AG08396 (cell line): ENCODE measurements at regions not wholly inside any gene's neighbourhood (a gene's known extent, or its start where the extent isn't known, plus 50 kb on each side); places are given as distances from the start of the nearest gene placed in this dataset.
"Not testable (repeated sequence)": the region's sequence is repeated elsewhere in the genome, so short reads cannot be mapped to it uniquely, and the experiment has no call there.

ENCODE experiments used
- DNase-seq: peaks from one replicate; pipeline ENCODE4 v3.0.0; 2012; ENCODE audit warnings: low spot score, mixed read lengths

- DNase-seq = not testable (repeated sequence)
Observed at GRCh38 chr9:78172610-78173009, 63.3 kb upstream of the CEP78 start.

- DNase-seq = no peak
Observed at GRCh38 chr9:78171651-78172050, 64.2 kb upstream of the CEP78 start.

- DNase-seq = no peak
Observed at GRCh38 chr9:78169125-78169524, 66.8 kb upstream of the CEP78 start.

- DNase-seq = no peak
Observed at GRCh38 chr9:78167356-78167755, 68.5 kb upstream of the CEP78 start.

GRCh38 chr9:78163834-78164233 lies 72.0 kb upstream of the CEP78 start:
- DNase-seq = no peak

GRCh38 chr9:78158286-78158685 lies 77.6 kb upstream of the CEP78 start:
- DNase-seq = no peak

- DNase-seq = no peak
Observed at GRCh38 chr9:78150983-78151356, 84.9 kb upstream of the CEP78 start.

- DNase-seq = no peak
Observed at GRCh38 chr9:78150312-78150982, 85.4 kb upstream of the CEP78 start.

GRCh38 chr9:78149702-78150291 lies 86.1 kb upstream of the CEP78 start:
- no peak for DNase-seq

- no peak for DNase-seq
Observed at GRCh38 chr9:78146241-78146640, 89.6 kb upstream of the CEP78 start.

- no peak for DNase-seq
Observed at GRCh38 chr9:78144663-78145377, 91.1 kb upstream of the CEP78 start.

- no peak for DNase-seq
Observed at GRCh38 chr9:78144008-78144381, 91.9 kb upstream of the CEP78 start.

GRCh38 chr9:78143281-78144007 lies 92.4 kb upstream of the CEP78 start:
- DNase-seq = no peak

- DNase-seq = not testable (repeated sequence)
Observed at GRCh38 chr9:78142264-78142663, 93.6 kb upstream of the CEP78 start.

GRCh38 chr9:78133751-78134150 lies 102.1 kb upstream of the CEP78 start:
- no peak for DNase-seq

- no peak for DNase-seq
Observed at GRCh38 chr9:78132701-78133058, 101.1 kb upstream of the GNAQ start.

- no peak for DNase-seq
Observed at GRCh38 chr9:78131969-78132700, 100.5 kb upstream of the GNAQ start.

- DNase-seq = no peak
Observed at GRCh38 chr9:78130853-78131252, 99.2 kb upstream of the GNAQ start.

GRCh38 chr9:78130004-78130403 lies 98.4 kb upstream of the GNAQ start:
- peak; percentile 20 for DNase-seq

GRCh38 chr9:78127279-78128225 lies 95.9 kb upstream of the GNAQ start:
- DNase-seq = no peak

- no peak for DNase-seq
Observed at GRCh38 chr9:78123808-78124207, 92.2 kb upstream of the GNAQ start.
